ENCODE measurements at regions not wholly inside any gene's neighbourhood (a gene's known extent, or its start where the extent isn't known, plus 50 kb on each side); places are given as distances from the start of the nearest gene placed in this dataset.

- CTCF ChIA-PET = interaction anchor here (0.9 to 1.5 kb wide), 5 partner anchors 12 to 136 kb away, joined by 3 to 6 read pairs (median 4); no protein-coding TSS in a partner anchor
- no peaks in the 10 kb centered on the region for H3K36me3 Mint-ChIP-seq (ENCODE audit: low read depth)
- POLR2A ChIA-PET = interaction anchor here (1.3 to 1.7 kb wide), 2 partner anchors 12 to 15 kb away, joined by 3 to 4 read pairs; no protein-coding TSS in a partner anchor
- peak; percentile 51 for DNase-seq
- peak; percentile 82 for ATAC-seq
- no peak for TF ChIP-seq CTCF (IDR thresholded peaks at IDR 0.05)
- H3K4me3 Mint-ChIP-seq = peak overlapping the region; percentile 66
- H3K27ac Mint-ChIP-seq = no peak overlapping the region
- H3K9me3 Mint-ChIP-seq = no peaks in the 10 kb centered on the region
- H3K27me3 Mint-ChIP-seq = peaks cover 45% of the 10 kb centered on the region
- peaks cover 17% of the 10 kb centered on the region for H3K4me1 Mint-ChIP-seq (ENCODE audit: low read depth)
- intact Hi-C loops (cut with micrococcal nuclease) = no loop called here
Observed at GRCh38 chr17:72592242-72592966, 471.6 kb downstream of the SOX9 start.

DNA sequence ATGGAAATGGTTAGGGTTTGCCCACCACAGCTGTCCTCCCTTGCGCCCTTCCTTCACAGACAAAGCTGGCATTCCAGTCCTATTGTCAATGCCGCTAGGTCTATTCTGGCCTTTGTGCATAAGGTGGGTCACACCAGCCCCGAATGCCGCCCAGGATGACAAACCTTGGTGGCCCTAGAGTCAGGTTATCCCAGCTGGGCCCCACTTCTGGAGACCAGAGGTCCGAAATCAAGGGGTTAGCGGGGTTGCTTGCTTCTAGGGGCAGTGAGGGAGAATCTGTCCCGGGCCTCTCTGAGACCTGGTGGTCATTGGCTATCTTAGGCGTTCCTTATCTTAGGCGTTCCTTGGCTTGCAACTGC is 472.1 kb downstream of the SOX9 start:
- ATAC-seq (no peak), DNase-seq (no peak)
- Mint-ChIP-seq H3K36me3 (ENCODE audit: low read depth) (no peaks in the 10 kb centered on the region), H3K9me3 (no peaks in the 10 kb centered on the region), H3K27me3 (peaks cover 44% of the 10 kb centered on the region), H3K4me1 (ENCODE audit: low read depth) (peaks cover 11% of the 10 kb centered on the region), H3K4me3 (no peak overlapping the region), H3K27ac (no peak overlapping the region)
- intact Hi-C loops (cut with micrococcal nuclease) = no loop called here
- ChIA-PET POLR2A (no interaction called here), CTCF (no interaction called here)
- TF ChIP-seq CTCF (IDR thresholded peaks at IDR 0.05) = no peak

DNA sequence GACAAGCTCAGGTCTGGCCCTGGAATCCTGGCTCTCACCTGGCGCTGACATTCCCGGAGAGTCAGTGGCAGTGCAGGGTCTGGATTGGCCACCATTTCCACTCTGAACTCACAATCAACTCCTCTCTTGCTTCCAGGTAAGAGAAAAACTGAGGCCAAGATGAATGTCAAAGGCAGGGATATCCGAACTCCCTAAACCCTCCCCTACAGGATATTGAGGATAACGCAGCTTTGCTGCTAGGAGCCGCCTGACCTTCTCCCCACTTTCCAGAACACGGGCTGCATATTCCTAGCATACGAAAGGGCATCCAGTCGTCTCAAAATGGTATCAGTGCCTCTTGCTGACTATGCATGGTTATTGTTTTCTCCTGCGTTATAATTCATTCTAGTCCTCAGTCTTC is 473.4 kb downstream of the SOX9 start:
- H3K9me3 Mint-ChIP-seq = no peaks in the 10 kb centered on the region
- no peak overlapping the region for H3K4me3 Mint-ChIP-seq
- ChIA-PET CTCF (interaction anchor here (1.6 kb wide), 1 partner anchor 37 kb away, joined by 6 read pairs; no protein-coding TSS in a partner anchor), POLR2A (no interaction called here)
- peaks cover 35% of the 10 kb centered on the region for H3K27me3 Mint-ChIP-seq
- ATAC-seq (no peak), DNase-seq (no peak)
- intact Hi-C loops (cut with micrococcal nuclease) = no loop called here
- no peaks in the 10 kb centered on the region for H3K36me3 Mint-ChIP-seq (ENCODE audit: low read depth)
- peaks cover 9% of the 10 kb centered on the region for H3K4me1 Mint-ChIP-seq (ENCODE audit: low read depth)
- H3K27ac Mint-ChIP-seq = no peak overlapping the region
- TF ChIP-seq CTCF (IDR thresholded peaks at IDR 0.05) = no peak

Data from activated CD8-positive, alpha-beta T cell treated with anti-CD3 and anti-CD28 coated beads for 36 hours (primary cell).